Uterus (tissue), 2 donors: ENCODE measurements at regions not wholly inside any gene's neighbourhood (a gene's known extent, or its start where the extent isn't known, plus 50 kb on each side); places are given as distances from the start of the nearest gene placed in this dataset.

Experiments
- POLR2A ChIP-seq, 2 donors: fragments of 450-650 bp; IDR thresholded peaks; one replicate each; pipeline ENCODE4 v1.6.1; 2016; ENCODE audit warnings: antibody characterized with exemption in 2 of 2, mild to moderate bottlenecking in 1 of 2, moderate library complexity in 1 of 2
- TF ChIP-seq, protein P1 (sequence below), 4 experiments: fragments of 200-600 bp in 2 of 4; fragments of 450-650 bp in 2 of 4; sonication (generic) in 2 of 4; IDR thresholded peaks; one replicate each; pipeline ENCODE4 v1.5.1; 2016 to 2019; ENCODE audit warnings: antibody characterized with exemption in 4 of 4, mild to moderate bottlenecking in 2 of 4, moderate library complexity in 1 of 4

GRCh38 chr1:8120693-8121260, 94.7 kb upstream of the ERRFI1 start:
- TF ChIP-seq, protein P1, sequence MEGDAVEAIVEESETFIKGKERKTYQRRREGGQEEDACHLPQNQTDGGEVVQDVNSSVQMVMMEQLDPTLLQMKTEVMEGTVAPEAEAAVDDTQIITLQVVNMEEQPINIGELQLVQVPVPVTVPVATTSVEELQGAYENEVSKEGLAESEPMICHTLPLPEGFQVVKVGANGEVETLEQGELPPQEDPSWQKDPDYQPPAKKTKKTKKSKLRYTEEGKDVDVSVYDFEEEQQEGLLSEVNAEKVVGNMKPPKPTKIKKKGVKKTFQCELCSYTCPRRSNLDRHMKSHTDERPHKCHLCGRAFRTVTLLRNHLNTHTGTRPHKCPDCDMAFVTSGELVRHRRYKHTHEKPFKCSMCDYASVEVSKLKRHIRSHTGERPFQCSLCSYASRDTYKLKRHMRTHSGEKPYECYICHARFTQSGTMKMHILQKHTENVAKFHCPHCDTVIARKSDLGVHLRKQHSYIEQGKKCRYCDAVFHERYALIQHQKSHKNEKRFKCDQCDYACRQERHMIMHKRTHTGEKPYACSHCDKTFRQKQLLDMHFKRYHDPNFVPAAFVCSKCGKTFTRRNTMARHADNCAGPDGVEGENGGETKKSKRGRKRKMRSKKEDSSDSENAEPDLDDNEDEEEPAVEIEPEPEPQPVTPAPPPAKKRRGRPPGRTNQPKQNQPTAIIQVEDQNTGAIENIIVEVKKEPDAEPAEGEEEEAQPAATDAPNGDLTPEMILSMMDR (IDR thresholded peaks at IDR 0.05), result no peak
- no peak for TF ChIP-seq POLR2A (IDR thresholded peaks at IDR 0.05)
